ENCODE measurements at regions not wholly inside any gene's neighbourhood (a gene's known extent, or its start where the extent isn't known, plus 50 kb on each side); places are given as distances from the start of the nearest gene placed in this dataset.

DNA sequence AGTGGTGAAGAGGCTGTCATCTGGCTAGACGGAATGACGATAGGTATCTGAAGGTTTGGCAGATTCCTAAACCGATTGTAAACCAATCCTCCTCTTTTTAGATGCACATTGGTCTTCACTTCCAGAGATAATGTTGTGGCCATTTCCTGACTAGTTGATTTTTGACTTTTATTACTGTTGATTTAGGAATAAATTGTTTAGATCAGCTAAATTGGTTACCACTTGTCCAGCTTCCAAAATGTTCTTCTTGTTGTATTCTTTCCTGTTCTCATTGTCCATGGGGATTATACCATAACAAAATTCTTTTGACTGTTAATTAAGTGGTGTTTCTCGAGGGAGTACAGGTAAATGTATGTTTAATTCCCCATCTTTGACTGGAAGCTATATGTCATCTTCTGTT is 119.7 kb downstream of the MACROH2A1 start:
- H3K4me2 ChIP-seq, result no peak overlapping the region
- no peak overlapping the region for H3K4me3 ChIP-seq (IDR thresholded peaks at IDR 0.05; ENCODE audit: insufficient read depth, low read depth, low read length)
- H3K27me3 ChIP-seq (ENCODE audit: insufficient read depth, low read depth), result no peaks in the 10 kb centered on the region
- H4K20me1 ChIP-seq (ENCODE audit: insufficient read depth), result no peaks in the 10 kb centered on the region
- H3K36me3 ChIP-seq (ENCODE audit: insufficient read depth), result no peaks in the 10 kb centered on the region
- H3K4me1 ChIP-seq (ENCODE audit: low read depth, poor library complexity, severe bottlenecking), result no peaks in the 10 kb centered on the region
- H2AFZ ChIP-seq (ENCODE audit: low read depth), result no peak overlapping the region
- no peak overlapping the region for H3K9ac ChIP-seq
- TF ChIP-seq, protein P1, sequence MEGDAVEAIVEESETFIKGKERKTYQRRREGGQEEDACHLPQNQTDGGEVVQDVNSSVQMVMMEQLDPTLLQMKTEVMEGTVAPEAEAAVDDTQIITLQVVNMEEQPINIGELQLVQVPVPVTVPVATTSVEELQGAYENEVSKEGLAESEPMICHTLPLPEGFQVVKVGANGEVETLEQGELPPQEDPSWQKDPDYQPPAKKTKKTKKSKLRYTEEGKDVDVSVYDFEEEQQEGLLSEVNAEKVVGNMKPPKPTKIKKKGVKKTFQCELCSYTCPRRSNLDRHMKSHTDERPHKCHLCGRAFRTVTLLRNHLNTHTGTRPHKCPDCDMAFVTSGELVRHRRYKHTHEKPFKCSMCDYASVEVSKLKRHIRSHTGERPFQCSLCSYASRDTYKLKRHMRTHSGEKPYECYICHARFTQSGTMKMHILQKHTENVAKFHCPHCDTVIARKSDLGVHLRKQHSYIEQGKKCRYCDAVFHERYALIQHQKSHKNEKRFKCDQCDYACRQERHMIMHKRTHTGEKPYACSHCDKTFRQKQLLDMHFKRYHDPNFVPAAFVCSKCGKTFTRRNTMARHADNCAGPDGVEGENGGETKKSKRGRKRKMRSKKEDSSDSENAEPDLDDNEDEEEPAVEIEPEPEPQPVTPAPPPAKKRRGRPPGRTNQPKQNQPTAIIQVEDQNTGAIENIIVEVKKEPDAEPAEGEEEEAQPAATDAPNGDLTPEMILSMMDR (conservative IDR thresholded peaks at IDR 0.05; ENCODE audit: low read depth, low read length), result no peak
- H3K27ac ChIP-seq, result no peak overlapping the region
- H3K79me2 ChIP-seq (ENCODE audit: insufficient read depth, low read depth), result no peaks in the 10 kb centered on the region

DNA sequence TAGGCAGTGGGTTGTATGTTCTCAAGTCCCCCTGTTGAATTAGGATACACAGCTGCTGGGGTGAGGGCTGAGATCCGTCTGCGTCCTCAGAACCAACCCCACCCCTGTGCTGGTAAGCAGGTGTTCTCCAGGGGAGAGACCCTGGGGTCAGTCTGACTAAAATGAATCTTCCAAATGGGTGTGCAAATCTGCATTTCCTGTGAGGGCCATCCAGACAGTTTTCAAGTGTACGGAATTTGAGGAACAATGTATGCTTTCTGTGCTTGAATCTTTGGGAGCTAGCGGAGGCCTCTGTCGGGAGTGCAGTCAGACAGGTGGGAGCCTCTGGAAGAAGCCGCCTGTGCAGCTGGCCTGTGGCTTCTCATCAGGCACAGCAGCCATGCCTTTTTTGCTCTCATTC is 122.9 kb downstream of the MACROH2A1 start:
- Histone ChIP-seq H3K27ac (no peak overlapping the region), H3K4me3 (IDR thresholded peaks at IDR 0.05; ENCODE audit: insufficient read depth, low read depth, low read length) (no peak overlapping the region), H3K4me1 (ENCODE audit: low read depth, poor library complexity, severe bottlenecking) (no peaks in the 10 kb centered on the region), H4K20me1 (ENCODE audit: insufficient read depth) (no peaks in the 10 kb centered on the region), H3K79me2 (ENCODE audit: insufficient read depth, low read depth) (no peaks in the 10 kb centered on the region), H3K27me3 (ENCODE audit: insufficient read depth, low read depth) (no peaks in the 10 kb centered on the region), H3K36me3 (ENCODE audit: insufficient read depth) (no peaks in the 10 kb centered on the region), H3K4me2 (no peak overlapping the region), H3K9ac (no peak overlapping the region), H2AFZ (ENCODE audit: low read depth) (no peak overlapping the region)
- TF ChIP-seq, protein P1 (conservative IDR thresholded peaks at IDR 0.05; ENCODE audit: low read depth, low read length), result no peak

GRCh38 chr5:135273212-135273611 is 125.8 kb downstream of the MACROH2A1 start:
- H3K4me2 ChIP-seq, result no peak overlapping the region
- no peak overlapping the region for H3K4me3 ChIP-seq (IDR thresholded peaks at IDR 0.05; ENCODE audit: insufficient read depth, low read depth, low read length)
- no peaks in the 10 kb centered on the region for H3K27me3 ChIP-seq (ENCODE audit: insufficient read depth, low read depth)
- no peaks in the 10 kb centered on the region for H4K20me1 ChIP-seq (ENCODE audit: insufficient read depth)
- H3K36me3 ChIP-seq (ENCODE audit: insufficient read depth), result no peaks in the 10 kb centered on the region
- H3K27ac ChIP-seq, result no peak overlapping the region
- TF ChIP-seq, protein P1 (conservative IDR thresholded peaks at IDR 0.05; ENCODE audit: low read depth, low read length), result no peak
- no peaks in the 10 kb centered on the region for H3K79me2 ChIP-seq (ENCODE audit: insufficient read depth, low read depth)
- no peak overlapping the region for H3K9ac ChIP-seq
- no peak overlapping the region for H2AFZ ChIP-seq (ENCODE audit: low read depth)
- no peaks in the 10 kb centered on the region for H3K4me1 ChIP-seq (ENCODE audit: low read depth, poor library complexity, severe bottlenecking)

GRCh38 chr5:135272311-135272805 is 126.7 kb downstream of the MACROH2A1 start:
- no peak overlapping the region for H3K4me3 ChIP-seq (IDR thresholded peaks at IDR 0.05; ENCODE audit: insufficient read depth, low read depth, low read length)
- H3K79me2 ChIP-seq (ENCODE audit: insufficient read depth, low read depth), result no peaks in the 10 kb centered on the region
- no peaks in the 10 kb centered on the region for H3K4me1 ChIP-seq (ENCODE audit: low read depth, poor library complexity, severe bottlenecking)
- H3K27me3 ChIP-seq (ENCODE audit: insufficient read depth, low read depth), result no peaks in the 10 kb centered on the region
- H2AFZ ChIP-seq (ENCODE audit: low read depth), result no peak overlapping the region
- no peak overlapping the region for H3K4me2 ChIP-seq
- no peaks in the 10 kb centered on the region for H4K20me1 ChIP-seq (ENCODE audit: insufficient read depth)
- no peak overlapping the region for H3K9ac ChIP-seq
- TF ChIP-seq, protein P1 (conservative IDR thresholded peaks at IDR 0.05; ENCODE audit: low read depth, low read length), result no peak
- no peaks in the 10 kb centered on the region for H3K36me3 ChIP-seq (ENCODE audit: insufficient read depth)
- no peak overlapping the region for H3K27ac ChIP-seq
